PC-3 (cell line): ENCODE measurements at regions not wholly inside any gene's neighbourhood (a gene's known extent, or its start where the extent isn't known, plus 50 kb on each side); places are given as distances from the start of the nearest gene placed in this dataset.
"Not testable (repeated sequence)": the region's sequence is repeated elsewhere in the genome, so short reads cannot be mapped to it uniquely, and the experiment has no call there.

Experiments used
- ATAC-seq: fragments of 200-7000 bp; cut with Tn5 transposase; 2 replicates; pipeline ENCODE4 v1.9.1; 2020; ENCODE audit warnings: mild to moderate bottlenecking, moderate library complexity
- BruUV-seq: library from RNA; stranded (reverse); fragments of 400-500 nt; replicated peaks from 2 replicates; lab custom pipeline; 2021; lab: Mats Ljungman, UMichigan
- CTCF ChIA-PET: fragments of 300-600 bp; sonication (Branson Sonifier 250); formaldehyde crosslinking; loops from one replicate; lab custom pipeline; 2022; ENCODE audit warnings: antibody characterized with exemption; lab: Charles Lee
- POLR2A ChIA-PET: fragments of 300-600 bp; sonication (Branson Sonifier 250); formaldehyde crosslinking; loops from one replicate; lab custom pipeline; 2022; ENCODE audit warnings: antibody characterized with exemption; ENCODE audit not compliant: unreplicated experiment; lab: Charles Lee
- DNase-seq: peaks from one replicate; pipeline ENCODE4 v3.0.0-alpha.2; 2015
- H2AFZ ChIP-seq: fragments of 300-600 bp; sonication (generic); 2 replicates; pipeline ENCODE4 v1.6.0; 2016; ENCODE audit warnings: antibody characterized with exemption, low read length
- H3F3A ChIP-seq: fragments of 300-600 bp; sonication (generic); one replicate; pipeline ENCODE4 v1.6.0; 2017; ENCODE audit warnings: antibody characterized with exemption, low read length, control low read depth, mild to moderate bottlenecking; ENCODE audit not compliant: unreplicated experiment
- H3K27ac ChIP-seq: fragments of 300-600 bp; sonication (generic); 2 replicates; pipeline ENCODE4 v1.5.1; 2016; ENCODE audit warnings: mild to moderate bottlenecking, low read length
- H3K27me3 ChIP-seq: fragments of 300-600 bp; sonication (generic); 2 replicates; pipeline ENCODE4 v1.6.1; 2016; ENCODE audit warnings: low read length, mixed read lengths
- H3K36me3 ChIP-seq: fragments of 300-600 bp; sonication (generic); 2 replicates; pipeline ENCODE4 v1.6.1; 2016; ENCODE audit warnings: low read depth, mixed run types, low read length, mixed read lengths
- H3K4me1 ChIP-seq: fragments of 300-600 bp; sonication (generic); 2 replicates; pipeline ENCODE4 v1.5.1; 2016; ENCODE audit warnings: low read length; ENCODE audit not compliant: insufficient read depth
- H3K4me2 ChIP-seq: fragments of 300-600 bp; sonication (generic); 2 replicates; pipeline ENCODE4 v1.6.0; 2016; ENCODE audit warnings: low read length
- H3K4me3 ChIP-seq: fragments of 300-600 bp; sonication (generic); 2 replicates; pipeline ENCODE4 v1.5.1; 2016; ENCODE audit warnings: mild to moderate bottlenecking, low read length, mixed read lengths
- H3K79me2 ChIP-seq: fragments of 300-600 bp; sonication (generic); 2 replicates; pipeline ENCODE4 v1.6.1; 2017; ENCODE audit warnings: low read length, mixed read lengths
- H3K9ac ChIP-seq: fragments of 300-600 bp; sonication (generic); 2 replicates; pipeline ENCODE4 v1.6.0; 2016; ENCODE audit warnings: mild to moderate bottlenecking, low read length
- H3K9me2 ChIP-seq: fragments of 300-600 bp; sonication (generic); replicated peaks from 2 replicates; pipeline ENCODE4 v1.6.1; 2016; ENCODE audit warnings: mixed run types, low read length, mixed read lengths
- H3K9me3 ChIP-seq: fragments of 300-600 bp; sonication (generic); 2 replicates; pipeline ENCODE4 v1.6.1; 2016; ENCODE audit warnings: low read length, mixed read lengths
- H4K20me1 ChIP-seq: fragments of 300-600 bp; sonication (generic); 2 replicates; pipeline ENCODE4 v1.6.1; 2016; ENCODE audit warnings: low read length, mixed read lengths
- CTCF ChIP-seq: fragments of 300-600 bp; sonication (generic); conservative IDR thresholded peaks from 2 replicates; pipeline ENCODE4 v1.5.1; 2017; ENCODE audit warnings: antibody characterized with exemption, low read depth, mild to moderate bottlenecking, low read length
- EZH2 ChIP-seq: fragments of 300-600 bp; sonication (generic); IDR thresholded peaks from one replicate; pipeline ENCODE4 v1.6.1; 2017; ENCODE audit warnings: antibody characterized with exemption, mild to moderate bottlenecking, low read length; ENCODE audit not compliant: unreplicated experiment
- EZH2phosphoT487 ChIP-seq: fragments of 300-600 bp; sonication (generic); IDR thresholded peaks from 2 replicates; pipeline ENCODE4 v1.6.1; 2018; ENCODE audit warnings: mild to moderate bottlenecking, antibody characterized with exemption, low read length, borderline replicate concordance
- intact Hi-C: fragments of 100-400 bp; cut with micrococcal nuclease; formaldehyde crosslinking; loops from 2 replicates; pipeline ENCODE4 v1.9.0; 2023

GRCh38 chr6:148629592-148630465 lies 117.0 kb upstream of the UST start:
- Histone ChIP-seq H2AFZ (no peak overlapping the region), H3F3A (no peaks in the 10 kb centered on the region), H3K4me1 (no peaks in the 10 kb centered on the region), H3K79me2 (no peaks in the 10 kb centered on the region), H4K20me1 (no peaks in the 10 kb centered on the region), H3K4me2 (no peak overlapping the region), H3K4me3 (no peak overlapping the region), H3K36me3 (no peaks in the 10 kb centered on the region), H3K27ac (no peak overlapping the region), H3K9me3 (no peaks in the 10 kb centered on the region), H3K9ac (no peak overlapping the region), H3K9me2 (no peaks in the 10 kb centered on the region), H3K27me3 (no peaks in the 10 kb centered on the region)
- DNase-seq (no peak), ATAC-seq (no peak)
- ChIA-PET CTCF (no interaction called here), POLR2A (no interaction called here)
- intact Hi-C loops, result no loop called here
- no TSS peak for BruUV-seq
- TF ChIP-seq CTCF, result no peak
- TF ChIP-seq EZH2phosphoT487, result no peak
- TF ChIP-seq EZH2, result no peak

- H3K4me1 ChIP-seq, result no peaks in the 10 kb centered on the region
- ATAC-seq, result no peak
- no peaks in the 10 kb centered on the region for H3K36me3 ChIP-seq
- TF ChIP-seq CTCF (no peak), EZH2 (no peak), EZH2phosphoT487 (no peak)
- H2AFZ ChIP-seq, result no peak overlapping the region
- H3K9me2 ChIP-seq, result no peaks in the 10 kb centered on the region
- no peaks in the 10 kb centered on the region for H3K27me3 ChIP-seq
- CTCF ChIA-PET, result no interaction called here
- no peaks in the 10 kb centered on the region for H4K20me1 ChIP-seq
- intact Hi-C loops, result no loop called here
- H3F3A ChIP-seq, result no peaks in the 10 kb centered on the region
- H3K9ac ChIP-seq, result no peak overlapping the region
- no TSS peak for BruUV-seq
- DNase-seq, result no peak
- H3K9me3 ChIP-seq, result no peaks in the 10 kb centered on the region
- H3K4me3 ChIP-seq, result no peak overlapping the region
- POLR2A ChIA-PET, result no interaction called here
- no peak overlapping the region for H3K27ac ChIP-seq
- H3K4me2 ChIP-seq, result no peak overlapping the region
- H3K79me2 ChIP-seq, result no peaks in the 10 kb centered on the region
Measured at GRCh38 chr6:148635070-148635743, 111.6 kb upstream of the UST start.

- BruUV-seq, intact Hi-C loops: not testable (repeated sequence)
Measured at GRCh38 chr6:148641836-148642235, 105.0 kb upstream of the UST start.

GRCh38 chr6:148643208-148643607 lies 103.6 kb upstream of the UST start:
- H3K9ac ChIP-seq, H3K4me3 ChIP-seq, ATAC-seq, H3K9me3 ChIP-seq, DNase-seq, H3F3A ChIP-seq, H3K27ac ChIP-seq, POLR2A ChIA-PET, H4K20me1 ChIP-seq, H3K79me2 ChIP-seq, H3K36me3 ChIP-seq, H3K4me2 ChIP-seq, BruUV-seq, CTCF ChIA-PET, H3K27me3 ChIP-seq, intact Hi-C loops, H3K4me1 ChIP-seq, H2AFZ ChIP-seq, H3K9me2 ChIP-seq: not testable (repeated sequence)

More at GRCh38 chr6:148641836-148642235, 105.0 kb upstream of the UST start:
- H4K20me1 ChIP-seq, POLR2A ChIA-PET, ATAC-seq, H3K36me3 ChIP-seq, H3K4me2 ChIP-seq, H3K9me3 ChIP-seq, H3K4me1 ChIP-seq, H2AFZ ChIP-seq, H3K9ac ChIP-seq, CTCF ChIA-PET, H3K27me3 ChIP-seq, H3K27ac ChIP-seq, H3K79me2 ChIP-seq, H3K4me3 ChIP-seq, DNase-seq, H3F3A ChIP-seq, H3K9me2 ChIP-seq: not testable (repeated sequence)

GRCh38 chr6:148645049-148645448 lies 101.8 kb upstream of the UST start:
- not testable (repeated sequence) for BruUV-seq

More at GRCh38 chr6:148645049-148645448, 101.8 kb upstream of the UST start:
- DNase-seq, H3K27me3 ChIP-seq, H3K4me2 ChIP-seq, intact Hi-C loops, H3K9me2 ChIP-seq, H3K36me3 ChIP-seq, ATAC-seq, H3K9ac ChIP-seq, POLR2A ChIA-PET, CTCF ChIA-PET, H3K79me2 ChIP-seq, H2AFZ ChIP-seq, H3K4me3 ChIP-seq, H3K4me1 ChIP-seq, H4K20me1 ChIP-seq, H3K27ac ChIP-seq, H3F3A ChIP-seq, H3K9me3 ChIP-seq: not testable (repeated sequence)
